DOHH2 (cell line): ENCODE measurements at regions not wholly inside any gene's neighbourhood (a gene's known extent, or its start where the extent isn't known, plus 50 kb on each side); places are given as distances from the start of the nearest gene placed in this dataset.

ENCODE experiments used
- H3F3A ChIP-seq: fragments of 200-600 bp; sonication (generic), shearing (Covaris generic); 2 replicates; pipeline ENCODE4 v1.6.0; 2016; ENCODE audit warnings: antibody characterized with exemption, mild to moderate bottlenecking; ENCODE audit not compliant: control insufficient read depth, insufficient read depth
- H3K27ac ChIP-seq: fragments of 200-600 bp; sonication (generic); 2 replicates; pipeline ENCODE4 v1.5.1; 2014; ENCODE audit warnings: low read depth, mild to moderate bottlenecking, low read length, moderate library complexity
- H3K27me3 ChIP-seq: fragments of 200-600 bp; sonication (generic); 2 replicates; pipeline ENCODE4 v1.6.1; 2014; ENCODE audit warnings: mild to moderate bottlenecking, low read length, mixed read lengths; ENCODE audit not compliant: control insufficient read depth
- H3K36me3 ChIP-seq: fragments of 200-600 bp; sonication (generic); 2 replicates; pipeline ENCODE4 v1.6.1; 2014; ENCODE audit warnings: mild to moderate bottlenecking, low read length, moderate library complexity, mixed read lengths; ENCODE audit not compliant: control insufficient read depth
- H3K4me1 ChIP-seq: fragments of 200-600 bp; sonication (generic); 2 replicates; pipeline ENCODE4 v1.6.1; 2014; ENCODE audit warnings: mild to moderate bottlenecking, low read length, mixed read lengths; ENCODE audit not compliant: control insufficient read depth
- H3K4me2 ChIP-seq: fragments of 200-600 bp; sonication (generic); 2 replicates; pipeline ENCODE4 v1.6.0; 2014; ENCODE audit warnings: mild to moderate bottlenecking, low read length, moderate library complexity
- H3K4me3 ChIP-seq: fragments of 200-600 bp; sonication (generic); 2 replicates; pipeline ENCODE4 v1.5.1; 2014; ENCODE audit warnings: mild to moderate bottlenecking, low read length, mixed read lengths
- H3K79me2 ChIP-seq: fragments of 200-600 bp; sonication (generic); 2 replicates; pipeline ENCODE4 v1.6.1; 2014; ENCODE audit warnings: mild to moderate bottlenecking, low read length, mixed read lengths; ENCODE audit not compliant: control insufficient read depth
- H3K9me2 ChIP-seq: fragments of 200-600 bp; sonication (generic); replicated peaks from 2 replicates; pipeline ENCODE4 v1.6.1; 2014; ENCODE audit warnings: mild to moderate bottlenecking, low read length, mixed read lengths; ENCODE audit not compliant: control insufficient read depth
- H3K9me3 ChIP-seq: fragments of 200-600 bp; sonication (generic); 2 replicates; pipeline ENCODE4 v1.6.1; 2014; ENCODE audit warnings: antibody characterized with exemption, low read length, mixed read lengths; ENCODE audit not compliant: control insufficient read depth, insufficient read depth
- H4K20me1 ChIP-seq: fragments of 200-600 bp; sonication (generic); 2 replicates; pipeline ENCODE4 v1.6.0; 2014; ENCODE audit warnings: low read depth, mild to moderate bottlenecking, antibody characterized with exemption, low read length, moderate library complexity; ENCODE audit not compliant: control insufficient read depth, insufficient read depth
- CTCF ChIP-seq: fragments of 200-600 bp; sonication (generic); IDR thresholded peaks from one replicate; pipeline ENCODE4 v1.5.1; 2014; ENCODE audit warnings: antibody characterized with exemption, mild to moderate bottlenecking, low read depth, low read length; ENCODE audit not compliant: poor library complexity, severe bottlenecking
- EZH2phosphoT487 ChIP-seq: fragments of 200-600 bp; sonication (generic); IDR thresholded peaks from 2 replicates; pipeline ENCODE4 v1.6.1; 2017; ENCODE audit warnings: borderline replicate concordance, mild to moderate bottlenecking, antibody characterized with exemption, low read length, moderate library complexity, mixed read lengths

GRCh38 chr10:94178475-94179253, 184.1 kb downstream of the NOC3L start:
- no peaks in the 10 kb centered on the region for H3K9me2 ChIP-seq
- H3K9me3 ChIP-seq = no peaks in the 10 kb centered on the region
- H3K4me1 ChIP-seq = no peaks in the 10 kb centered on the region
- no peaks in the 10 kb centered on the region for H3K79me2 ChIP-seq
- no peaks in the 10 kb centered on the region for H3F3A ChIP-seq
- no peak overlapping the region for H3K4me2 ChIP-seq
- no peak for TF ChIP-seq EZH2phosphoT487
- TF ChIP-seq CTCF = no peak
- H4K20me1 ChIP-seq = no peaks in the 10 kb centered on the region
- H3K27ac ChIP-seq = no peak overlapping the region
- H3K27me3 ChIP-seq = peaks cover 3% of the 10 kb centered on the region
- H3K4me3 ChIP-seq = no peak overlapping the region
- no peaks in the 10 kb centered on the region for H3K36me3 ChIP-seq

- Histone ChIP-seq H3K9me3 (no peaks in the 10 kb centered on the region), H3K4me3 (no peak overlapping the region), H3K9me2 (no peaks in the 10 kb centered on the region), H3K4me2 (no peak overlapping the region), H3K4me1 (no peaks in the 10 kb centered on the region), H4K20me1 (no peaks in the 10 kb centered on the region), H3K27ac (no peak overlapping the region), H3K27me3 (peaks cover 3% of the 10 kb centered on the region), H3K79me2 (no peaks in the 10 kb centered on the region), H3K36me3 (no peaks in the 10 kb centered on the region), H3F3A (no peaks in the 10 kb centered on the region)
- TF ChIP-seq EZH2phosphoT487 (no peak), CTCF (no peak)
Observed at GRCh38 chr10:94180576-94180975, 182.2 kb downstream of the NOC3L start.

GRCh38 chr10:94183666-94184264, 179.0 kb downstream of the NOC3L start:
- H3K9me2 ChIP-seq = no peaks in the 10 kb centered on the region
- H3K4me3 ChIP-seq = no peak overlapping the region
- no peaks in the 10 kb centered on the region for H3K9me3 ChIP-seq
- H3K27ac ChIP-seq = no peak overlapping the region
- H3F3A ChIP-seq = no peaks in the 10 kb centered on the region
- H3K79me2 ChIP-seq = no peaks in the 10 kb centered on the region
- no peaks in the 10 kb centered on the region for H3K36me3 ChIP-seq
- H3K4me1 ChIP-seq = no peaks in the 10 kb centered on the region
- no peaks in the 10 kb centered on the region for H4K20me1 ChIP-seq
- H3K27me3 ChIP-seq = no peaks in the 10 kb centered on the region
- no peak for TF ChIP-seq CTCF
- no peak for TF ChIP-seq EZH2phosphoT487
- no peak overlapping the region for H3K4me2 ChIP-seq
